K562 (cell line): ENCODE measurements at regions not wholly inside any gene's neighbourhood (a gene's known extent, or its start where the extent isn't known, plus 50 kb on each side); places are given as distances from the start of the nearest gene placed in this dataset.
A peak's percentile ranks its signal among the peaks of the same experiment; 100 is the strongest.

Experiments used
- ARID1B ChIP-seq: fragments of 450-650 bp; IDR thresholded peaks from 2 replicates; pipeline ENCODE4 v1.6.1; 2016; ENCODE audit warnings: antibody characterized with exemption, mild to moderate bottlenecking, inconsistent platforms
- BDP1 ChIP-seq: IDR thresholded peaks from 3 replicates; pipeline ENCODE4 v1.6.1; 2011; ENCODE audit not compliant: insufficient read length, insufficient read depth
- BRD4 ChIP-seq: fragments of 200-600 bp; sonication (generic); IDR thresholded peaks from 2 replicates; pipeline ENCODE4 v1.6.1; 2017; ENCODE audit warnings: inconsistent platforms
- CBFA2T2 ChIP-seq: fragments of 450-650 bp; conservative IDR thresholded peaks from 2 replicates; pipeline ENCODE4 v1.6.1; 2017; ENCODE audit warnings: mild to moderate bottlenecking
- CCNT2 ChIP-seq: IDR thresholded peaks from 2 replicates; pipeline ENCODE4 v1.6.1; 2011; ENCODE audit warnings: borderline replicate concordance, low read depth, mild to moderate bottlenecking, moderate library complexity, mixed read lengths, low read length; ENCODE audit not compliant: insufficient read length; ENCODE audit errors: extremely low read depth
- CTBP1 ChIP-seq: fragments of 450-650 bp; IDR thresholded peaks from 2 replicates; pipeline ENCODE4 v1.6.1; 2016; ENCODE audit warnings: borderline replicate concordance
- HES1 ChIP-seq: fragments of 450-650 bp; IDR thresholded peaks from 2 replicates; pipeline ENCODE4 v1.6.1; 2016; ENCODE audit warnings: low read depth, mild to moderate bottlenecking, moderate library complexity
- NCOR1 ChIP-seq: fragments of 450-650 bp; IDR thresholded peaks from 2 replicates; pipeline ENCODE4 v1.6.1; 2016; ENCODE audit warnings: mild to moderate bottlenecking, moderate library complexity
- NRF1 ChIP-seq, 2 experiments: fragments of 450-650 bp; IDR thresholded peaks in 1 of 2; conservative IDR thresholded peaks in 1 of 2; 2 replicates each; pipeline ENCODE4 v1.6.1; 2014; ENCODE audit warnings: mild to moderate bottlenecking in 2 of 2
- POLR2AphosphoS2 ChIP-seq: IDR thresholded peaks from 2 replicates; pipeline ENCODE4 v1.6.1; 2012; ENCODE audit warnings: low read length, improper control_type of control experiment
- SNIP1 ChIP-seq: fragments of 450-650 bp; IDR thresholded peaks from 2 replicates; pipeline ENCODE4 v1.7.1; 2017; ENCODE audit warnings: low read depth, mild to moderate bottlenecking
- TAL1 ChIP-seq: fragments of 450-650 bp; IDR thresholded peaks from 2 replicates; pipeline ENCODE4 v1.6.1; 2016; ENCODE audit warnings: mild to moderate bottlenecking
- VEZF1 ChIP-seq: fragments of 200-800 bp; sonication (Bioruptor generic); IDR thresholded peaks from 2 replicates; pipeline ENCODE4 v1.6.1; 2017; ENCODE audit warnings: missing genetic modification characterization, missing compliant biosample characterization
- ZFX ChIP-seq: sonication (generic); formaldehyde crosslinking; IDR thresholded peaks from 2 replicates; pipeline ENCODE4 v1.8.0; 2022; ENCODE audit warnings: mild to moderate bottlenecking, missing genetic modification reagents, moderate library complexity
- ZNF583 ChIP-seq: fragments of 250-450 bp; sonication (Bioruptor Pico); IDR thresholded peaks from 2 replicates; pipeline ENCODE4 v1.4.0; 2020
- ZNF707 ChIP-seq: fragments of 250-450 bp; sonication (Bioruptor Pico); conservative IDR thresholded peaks from 2 replicates; pipeline ENCODE4 v1.8.0; 2022; ENCODE audit warnings: inconsistent platforms, mild to moderate bottlenecking, moderate library complexity
- ZNF778 ChIP-seq: fragments of 450-650 bp; formaldehyde crosslinking; IDR thresholded peaks from 2 replicates; pipeline ENCODE4 v1.4.0; 2020; ENCODE audit warnings: mild to moderate bottlenecking, moderate library complexity

GRCh38 chr9:129541270-129541669 is 79.6 kb downstream of the C9orf50 start (continued):
- TF ChIP-seq VEZF1 (CRISPR knock-in tag), result no peak
- no peak for TF ChIP-seq ZNF778 (CRISPR knock-in tag)
- TF ChIP-seq ZNF583 (CRISPR knock-in tag), result no peak
- peak; percentile 10; the same call in 1 of the 2 replicates for TF ChIP-seq NCOR1
- TF ChIP-seq ARID1B, result 0 out of 2 replicates have a peak, but pooled peaks have one; percentile 28
- TF ChIP-seq ZFX (CRISPR knock-in tag), result no peak
- TF ChIP-seq CTBP1, result no peak
- TF ChIP-seq BRD4, result no peak
- no peak for TF ChIP-seq CCNT2
- TF ChIP-seq POLR2AphosphoS2, result no peak
- no peak for TF ChIP-seq SNIP1
- TF ChIP-seq CBFA2T2, result 0 out of 2 replicates have a peak, but pooled peaks have one; percentile 20
- TF ChIP-seq ZNF707 (CRISPR knock-in tag), result no peak
- TF ChIP-seq HES1, result no peak
- TF ChIP-seq TAL1, result peak; percentile 32
- TF ChIP-seq NRF1 (conservative IDR thresholded peaks at IDR 0.05 in 1 of 2, IDR thresholded peaks at IDR 0.05 in 1 of 2), result no peak
- TF ChIP-seq BDP1, result no peak
